ENCODE measurements at regions not wholly inside any gene's neighbourhood (a gene's known extent, or its start where the extent isn't known, plus 50 kb on each side); places are given as distances from the start of the nearest gene placed in this dataset.
"Not testable (repeated sequence)": the region's sequence is repeated elsewhere in the genome, so short reads cannot be mapped to it uniquely, and the experiment has no call there.

GRCh38 chrX:81412428-81412827 is 210.5 kb downstream of the SH3BGRL start:
- Histone ChIP-seq H3K36me3 (ENCODE audit: control insufficient read depth in 2 of 2, insufficient read depth in 2 of 2, low read length in 1 of 2) (no peaks in the 10 kb centered on the region), H3K9me3 (replicated peaks; ENCODE audit: control insufficient read depth, insufficient read depth, low read length) (no peaks in the 10 kb centered on the region), H4K20me1 (ENCODE audit: control insufficient read depth, insufficient read depth) (no peaks in the 10 kb centered on the region), H3K27ac (ENCODE audit: control insufficient read depth, insufficient read depth) (no peak overlapping the region), H2AFZ (ENCODE audit: control insufficient read depth, low read depth, low read length) (no peak overlapping the region), H3K27me3 (replicated peaks in 1 of 2; ENCODE audit: control insufficient read depth in 2 of 2, insufficient read depth in 2 of 2, low read length in 1 of 2) (no peaks in the 10 kb centered on the region), H3K4me2 (ENCODE audit: control insufficient read depth, insufficient read depth) (no peak overlapping the region), H3K4me1 (ENCODE audit: control insufficient read depth, insufficient read depth, low read length) (no peaks in the 10 kb centered on the region), H3K79me2 (ENCODE audit: control insufficient read depth, insufficient read depth, low read length) (no peaks in the 10 kb centered on the region), H3K9ac (ENCODE audit: control insufficient read depth, insufficient read depth, low read length) (no peak overlapping the region), H3K4me3 (no peak overlapping the region)
- SMC1A ChIA-PET (ENCODE audit: uncharacterized antibody, unreplicated experiment) = no interaction called here
- RAD21 ChIA-PET (ENCODE audit: unreplicated experiment) = no interaction called here
- no TSS peak for BruUV-seq (replicated peaks)
- TF ChIP-seq ATF7 (IDR thresholded peaks at IDR 0.05; ENCODE audit: low read depth) = no peak
- no peak for TF ChIP-seq IRF3 (IDR thresholded peaks at IDR 0.05)
- TF ChIP-seq SIN3A (IDR thresholded peaks at IDR 0.05; ENCODE audit: low read depth, low read length) = no peak
- TF ChIP-seq CHD1 (IDR thresholded peaks at IDR 0.05; ENCODE audit: low read depth, low read length) = no peak
- no peak for TF ChIP-seq SMC3 (IDR thresholded peaks at IDR 0.05; ENCODE audit: borderline replicate concordance, low read length)
- TF ChIP-seq ZNF274 (IDR thresholded peaks at IDR 0.05; ENCODE audit: insufficient read depth, insufficient read length) = no peak
- TF ChIP-seq CBX5 (IDR thresholded peaks at IDR 0.05; ENCODE audit: low read depth) = no peak
- no peak for TF ChIP-seq TBL1XR1 (IDR thresholded peaks at IDR 0.05; ENCODE audit: low read depth, low read length)
- TF ChIP-seq NKRF (conservative IDR thresholded peaks at IDR 0.05) = no peak
- no peak for TF ChIP-seq RFX5 (IDR thresholded peaks at IDR 0.05; ENCODE audit: low read depth, low read length)
- ATAC-seq = no peak
- 78% methylated on average over 13 of the region's 13 CpGs for WGBS (ENCODE audit: insufficient coverage, insufficient replicate concordance, low lambda C conversion rate, missing lambda C conversion rate)
- FAIRE-seq = no peak
- CTCF ChIA-PET = no interaction called here
- POLR2A ChIA-PET = no interaction called here
- intact Hi-C loops (cut with micrococcal nuclease; ENCODE audit: unreplicated experiment) = no loop called here
- in situ Hi-C loops (cut with MboI) = no loop called here
- DNase-seq (ENCODE audit: low read depth, low spot score) = no peak

- H3K4me3 ChIP-seq; ATAC-seq; H3K79me2 ChIP-seq (ENCODE audit: control insufficient read depth, insufficient read depth, low read length); H4K20me1 ChIP-seq (ENCODE audit: control insufficient read depth, insufficient read depth); RAD21 ChIA-PET (ENCODE audit: unreplicated experiment); H3K27me3 ChIP-seq (replicated peaks in 1 of 2; ENCODE audit: control insufficient read depth in 2 of 2, insufficient read depth in 2 of 2, low read length in 1 of 2); H3K4me1 ChIP-seq (ENCODE audit: control insufficient read depth, insufficient read depth, low read length); H3K4me2 ChIP-seq (ENCODE audit: control insufficient read depth, insufficient read depth); FAIRE-seq; BruUV-seq (replicated peaks); in situ Hi-C loops (cut with MboI); DNase-seq (ENCODE audit: low read depth, low spot score); H3K27ac ChIP-seq (ENCODE audit: control insufficient read depth, insufficient read depth); H3K9ac ChIP-seq (ENCODE audit: control insufficient read depth, insufficient read depth, low read length); CTCF ChIA-PET; POLR2A ChIA-PET; intact Hi-C loops (cut with micrococcal nuclease; ENCODE audit: unreplicated experiment); SMC1A ChIA-PET (ENCODE audit: uncharacterized antibody, unreplicated experiment); H3K9me3 ChIP-seq (replicated peaks; ENCODE audit: control insufficient read depth, insufficient read depth, low read length); H2AFZ ChIP-seq (ENCODE audit: control insufficient read depth, low read depth, low read length); H3K36me3 ChIP-seq (ENCODE audit: control insufficient read depth in 2 of 2, insufficient read depth in 2 of 2, low read length in 1 of 2): not testable (repeated sequence)
- 60% methylated on average over 14 of the region's 16 CpGs for WGBS (ENCODE audit: insufficient coverage, insufficient replicate concordance, low lambda C conversion rate, missing lambda C conversion rate)
Measured at GRCh38 chrX:81412857-81413256, 211.0 kb downstream of the SH3BGRL start.
